ENCODE measurements at regions not wholly inside any gene's neighbourhood (a gene's known extent, or its start where the extent isn't known, plus 50 kb on each side); places are given as distances from the start of the nearest gene placed in this dataset.

- H3K9me3 ChIP-seq (ENCODE audit: low read length): no peaks in the 10 kb centered on the region
- H3K4me2 ChIP-seq (ENCODE audit: low read length): no peak overlapping the region
- no peak overlapping the region for H3K9ac ChIP-seq (ENCODE audit: low read length)
- no peak overlapping the region for H3K27ac ChIP-seq (ENCODE audit: low read length)
- TF ChIP-seq MXI1 (conservative IDR thresholded peaks at IDR 0.05; ENCODE audit: poor library complexity, severe bottlenecking): no peak
- TF ChIP-seq EZH2 (IDR thresholded peaks at IDR 0.05; ENCODE audit: borderline replicate concordance, insufficient read depth, low read length, poor library complexity, severe bottlenecking): no peak
- no peak for TF ChIP-seq CTCF (IDR thresholded peaks at IDR 0.05; ENCODE audit: poor library complexity, severe bottlenecking)
- no peak for TF ChIP-seq POLR2AphosphoS5 (IDR thresholded peaks at IDR 0.05)
- no peak for TF ChIP-seq TAF1 (IDR thresholded peaks at IDR 0.05; ENCODE audit: low read depth)
- no peak for TF ChIP-seq SMC3 (conservative IDR thresholded peaks at IDR 0.05; ENCODE audit: poor library complexity)
- TF ChIP-seq EP300 (conservative IDR thresholded peaks at IDR 0.05; ENCODE audit: poor library complexity, severe bottlenecking): no peak
- TF ChIP-seq RAD21 (conservative IDR thresholded peaks at IDR 0.05): no peak
- TF ChIP-seq REST (IDR thresholded peaks at IDR 0.05; ENCODE audit: borderline replicate concordance): no peak
- no peaks in the 10 kb centered on the region for H3K9me2 ChIP-seq (ENCODE audit: insufficient read depth, low read length)
- no peaks in the 10 kb centered on the region for H3K36me3 ChIP-seq (ENCODE audit: insufficient read depth, low read length)
- no peaks in the 10 kb centered on the region for H4K20me1 ChIP-seq (ENCODE audit: insufficient read depth)
- no peaks in the 10 kb centered on the region for H3K79me2 ChIP-seq (replicated peaks; ENCODE audit: insufficient read depth, low read length)
- H3F3A ChIP-seq (ENCODE audit: insufficient read depth, low read length, poor library complexity, severe bottlenecking): no peaks in the 10 kb centered on the region
- H2AFZ ChIP-seq (ENCODE audit: low read depth, low read length): no peak overlapping the region
- H3K27me3 ChIP-seq (ENCODE audit: insufficient read depth, low read depth, low read length): no peaks in the 10 kb centered on the region
- H3K4me3 ChIP-seq (ENCODE audit: low read length): no peak overlapping the region
Observed at GRCh38 chr3:102176333-102177050, 258.3 kb upstream of the ZPLD1 start.

GRCh38 chr3:102177075-102177755 is 257.6 kb upstream of the ZPLD1 start:
- Histone ChIP-seq H2AFZ (ENCODE audit: low read depth, low read length) (no peak overlapping the region), H3K27me3 (ENCODE audit: insufficient read depth, low read depth, low read length) (no peaks in the 10 kb centered on the region), H3K9ac (ENCODE audit: low read length) (no peak overlapping the region), H4K20me1 (ENCODE audit: insufficient read depth) (no peaks in the 10 kb centered on the region), H3K4me3 (ENCODE audit: low read length) (no peak overlapping the region), H3F3A (ENCODE audit: insufficient read depth, low read length, poor library complexity, severe bottlenecking) (no peaks in the 10 kb centered on the region), H3K9me3 (ENCODE audit: low read length) (no peaks in the 10 kb centered on the region), H3K79me2 (replicated peaks; ENCODE audit: insufficient read depth, low read length) (no peaks in the 10 kb centered on the region), H3K36me3 (ENCODE audit: insufficient read depth, low read length) (no peaks in the 10 kb centered on the region), H3K9me2 (ENCODE audit: insufficient read depth, low read length) (no peaks in the 10 kb centered on the region), H3K27ac (ENCODE audit: low read length) (no peak overlapping the region), H3K4me2 (ENCODE audit: low read length) (no peak overlapping the region)
- no peak for TF ChIP-seq SMC3 (conservative IDR thresholded peaks at IDR 0.05; ENCODE audit: poor library complexity)
- TF ChIP-seq EZH2 (IDR thresholded peaks at IDR 0.05; ENCODE audit: borderline replicate concordance, insufficient read depth, low read length, poor library complexity, severe bottlenecking): no peak
- no peak for TF ChIP-seq TAF1 (IDR thresholded peaks at IDR 0.05; ENCODE audit: low read depth)
- no peak for TF ChIP-seq CTCF (IDR thresholded peaks at IDR 0.05; ENCODE audit: poor library complexity, severe bottlenecking)
